HFF-Myc (cell line): ENCODE measurements at regions not wholly inside any gene's neighbourhood (a gene's known extent, or its start where the extent isn't known, plus 50 kb on each side); places are given as distances from the start of the nearest gene placed in this dataset.
A peak's percentile ranks its signal among the peaks of the same experiment; 100 is the strongest.

Experiments used
- DNase-seq: peaks from one replicate; pipeline ENCODE4 v3.0.0-alpha.2; 2011; ENCODE audit warnings: low read depth; ENCODE audit errors: extremely low read depth
- H3K4me3 ChIP-seq: replicated peaks from 2 replicates; pipeline ENCODE4 v1.5.1; 2011; ENCODE audit warnings: low read depth, mild to moderate bottlenecking, control low read depth, low read length
- CTCF ChIP-seq: IDR thresholded peaks from 2 replicates; pipeline ENCODE4 v1.5.1; 2012; ENCODE audit warnings: mild to moderate bottlenecking, low read depth, low read length, control low read depth; ENCODE audit errors: missing control alignments

- no peak for DNase-seq
- no peak overlapping the region for H3K4me3 ChIP-seq
- TF ChIP-seq CTCF, result peak; percentile 31
Observed at GRCh38 chr5:28014779-28015178, 976.4 kb upstream of the CDH9 start.

GRCh38 chr5:28012538-28012937 is 974.2 kb upstream of the CDH9 start:
- TF ChIP-seq CTCF, result no peak
- no peak for DNase-seq
- no peak overlapping the region for H3K4me3 ChIP-seq

GRCh38 chr5:28009576-28009975 is 971.2 kb upstream of the CDH9 start:
- TF ChIP-seq CTCF, result no peak
- no peak overlapping the region for H3K4me3 ChIP-seq
- no peak for DNase-seq

- DNase-seq, result no peak
- no peak overlapping the region for H3K4me3 ChIP-seq
- no peak for TF ChIP-seq CTCF
Observed at GRCh38 chr5:27996665-27997064, 958.3 kb upstream of the CDH9 start.

GRCh38 chr5:27995867-27996266 is 957.5 kb upstream of the CDH9 start:
- TF ChIP-seq CTCF, result no peak
- DNase-seq, result no peak
- H3K4me3 ChIP-seq, result no peak overlapping the region

- DNase-seq, result no peak
- H3K4me3 ChIP-seq, result no peak overlapping the region
- TF ChIP-seq CTCF, result no peak
Observed at GRCh38 chr5:27978322-27978721, 939.9 kb upstream of the CDH9 start.

- no peak overlapping the region for H3K4me3 ChIP-seq
- no peak for DNase-seq
- no peak for TF ChIP-seq CTCF
Observed at GRCh38 chr5:27969157-27969556, 930.8 kb upstream of the CDH9 start.
